NCI-H748 treated with DMSO at 0.1 percent for 48 hours (cell line): ENCODE measurements at regions not wholly inside any gene's neighbourhood (a gene's known extent, or its start where the extent isn't known, plus 50 kb on each side); places are given as distances from the start of the nearest gene placed in this dataset.
"Not testable (repeated sequence)": the region's sequence is repeated elsewhere in the genome, so short reads cannot be mapped to it uniquely, and the experiment has no call there.

Source experiments
- DNase-seq: peaks from one replicate; lab custom pipeline; 2025; lab: John Stamatoyannopoulos, UW

DNA sequence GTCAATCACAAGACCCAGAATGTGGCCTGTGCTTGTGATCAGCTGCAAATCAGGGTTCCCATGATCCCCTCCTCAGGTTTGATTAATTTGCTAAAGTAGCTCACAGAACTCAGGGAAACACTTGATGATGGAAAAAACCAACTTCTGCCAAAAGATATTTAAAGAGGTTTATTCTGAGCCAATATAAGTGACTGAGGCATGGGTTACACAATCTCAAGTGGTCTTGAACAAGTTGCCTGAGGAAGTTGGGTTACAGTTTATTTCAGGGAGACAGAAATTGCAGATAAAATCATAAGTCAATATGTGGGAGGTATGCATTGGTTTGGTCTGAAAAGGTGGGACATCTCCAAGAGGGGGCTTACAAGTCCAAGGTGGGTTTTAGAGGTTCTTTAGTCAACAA is 243.1 kb downstream of the S1PR1 start:
- no peak for DNase-seq

DNA sequence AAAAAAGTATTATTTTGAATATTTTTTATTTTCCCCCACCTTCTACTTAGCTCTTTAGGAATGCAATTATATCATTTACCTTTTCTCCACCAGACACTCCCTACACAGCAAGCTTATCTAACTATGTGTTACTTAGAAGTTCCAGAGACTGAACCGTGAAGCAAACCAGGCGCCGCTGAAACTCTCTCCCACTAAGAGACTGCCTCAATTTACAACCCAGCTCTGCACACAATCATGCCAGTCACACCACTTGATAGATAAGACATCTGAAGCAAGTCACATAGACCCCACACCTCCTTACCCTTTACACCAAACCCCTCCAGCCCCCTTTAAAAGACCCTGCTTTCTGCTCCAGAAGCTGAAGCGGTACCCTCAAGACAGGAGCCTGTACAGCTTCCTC is 245.5 kb downstream of the S1PR1 start:
- no peak for DNase-seq

DNA sequence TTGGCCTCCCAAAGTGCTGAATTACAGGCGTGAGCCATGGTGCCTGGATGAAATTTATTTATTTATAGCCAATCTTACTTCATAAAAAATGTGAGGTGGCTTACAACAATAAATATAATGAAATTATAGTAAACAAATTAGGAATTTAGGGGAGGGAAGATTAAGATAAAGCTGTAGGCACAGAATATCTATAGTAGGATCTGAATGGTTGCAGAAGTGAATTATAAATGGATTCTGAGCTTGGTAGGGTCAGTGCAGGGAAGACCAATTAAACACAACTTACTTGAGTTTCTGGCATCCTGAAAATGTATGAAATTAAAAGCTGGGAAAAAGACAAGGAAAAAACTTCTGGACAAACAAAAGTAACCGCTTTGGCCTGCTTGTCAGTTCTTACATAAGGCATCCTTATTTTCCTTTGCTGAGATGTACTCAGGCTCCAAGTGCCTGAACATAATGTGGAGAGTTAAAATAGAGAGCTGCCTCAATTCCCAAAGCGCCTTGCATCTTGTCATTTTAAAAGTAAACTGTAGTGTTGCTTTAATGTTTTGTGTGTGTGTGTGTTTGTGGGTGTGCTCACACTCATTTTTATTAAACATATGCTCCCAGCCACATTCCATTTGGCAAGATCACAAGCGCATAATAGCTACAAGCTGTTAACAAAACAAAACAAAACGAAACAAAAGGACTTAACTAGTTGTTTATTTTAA is 247.3 kb downstream of the S1PR1 start:
- DNase-seq: no peak

DNA sequence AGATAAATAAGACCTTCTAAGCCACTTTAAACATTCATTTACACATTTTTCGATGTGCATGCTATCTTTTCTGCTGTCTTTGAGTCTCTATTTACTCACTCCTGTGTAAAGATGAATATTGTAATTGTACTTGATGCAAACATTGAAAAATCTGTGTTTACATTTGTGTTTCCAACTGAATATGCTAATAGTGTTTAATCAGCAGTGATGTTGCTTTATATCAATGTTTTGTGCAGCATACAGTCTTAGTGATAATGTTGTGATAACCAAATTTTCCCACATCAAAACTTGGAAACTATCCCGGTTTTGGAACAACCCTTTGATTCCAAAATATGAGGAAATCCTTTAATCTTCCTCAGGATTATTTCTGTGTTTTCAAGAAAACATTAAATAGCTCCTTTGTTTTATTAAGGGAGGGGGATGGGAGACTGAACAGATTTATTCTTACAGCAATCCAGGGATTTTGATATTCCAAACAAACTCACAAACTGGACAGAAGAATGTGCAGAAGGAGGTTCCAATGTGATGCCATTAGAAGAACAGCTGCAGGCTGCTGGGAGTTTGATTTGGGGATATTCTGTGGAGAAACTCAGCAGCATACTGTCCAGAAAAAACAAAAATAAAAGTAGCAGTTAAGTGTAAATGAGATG is 248.0 kb downstream of the S1PR1 start:
- peak; percentile 8 for DNase-seq

DNA sequence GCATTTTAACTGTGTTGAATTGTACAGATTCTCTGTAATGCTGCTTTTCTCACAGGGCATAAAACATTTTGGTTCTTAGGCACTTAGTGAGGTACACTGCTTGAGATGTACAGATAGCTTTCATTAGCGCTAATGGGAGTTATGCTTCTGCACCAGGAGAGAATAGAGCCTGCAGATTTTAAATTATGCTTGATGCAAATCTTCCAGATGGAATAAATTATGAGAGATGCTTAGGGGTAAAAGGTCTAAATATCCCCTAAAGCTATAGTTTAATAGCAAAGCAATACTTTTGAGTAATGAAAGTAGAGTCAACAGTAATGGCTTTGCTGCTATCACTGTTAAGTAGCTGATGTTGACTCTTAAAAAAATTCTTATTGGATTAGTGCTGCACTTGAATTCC is 248.9 kb downstream of the S1PR1 start:
- DNase-seq: no peak

DNA sequence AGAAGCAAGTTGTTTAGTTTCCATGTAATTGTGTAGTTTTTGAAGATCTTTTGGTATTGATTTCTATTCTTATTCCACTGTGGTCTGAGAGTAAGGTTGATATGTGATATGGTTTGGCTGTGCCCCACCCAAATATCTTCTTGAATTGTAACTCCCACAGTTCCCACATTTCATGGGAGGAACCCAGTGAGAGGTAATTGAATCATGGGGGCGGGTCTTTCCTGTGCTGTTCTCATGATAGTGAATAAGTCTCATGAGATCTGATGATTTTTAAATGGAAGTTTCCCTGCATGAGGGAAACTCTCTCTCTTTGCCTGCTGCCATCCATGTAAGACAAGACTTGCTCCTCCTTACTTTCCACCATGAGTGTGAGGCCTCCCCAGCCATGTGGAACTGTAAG is 255.3 kb downstream of the S1PR1 start:
- not testable (repeated sequence) for DNase-seq

DNA sequence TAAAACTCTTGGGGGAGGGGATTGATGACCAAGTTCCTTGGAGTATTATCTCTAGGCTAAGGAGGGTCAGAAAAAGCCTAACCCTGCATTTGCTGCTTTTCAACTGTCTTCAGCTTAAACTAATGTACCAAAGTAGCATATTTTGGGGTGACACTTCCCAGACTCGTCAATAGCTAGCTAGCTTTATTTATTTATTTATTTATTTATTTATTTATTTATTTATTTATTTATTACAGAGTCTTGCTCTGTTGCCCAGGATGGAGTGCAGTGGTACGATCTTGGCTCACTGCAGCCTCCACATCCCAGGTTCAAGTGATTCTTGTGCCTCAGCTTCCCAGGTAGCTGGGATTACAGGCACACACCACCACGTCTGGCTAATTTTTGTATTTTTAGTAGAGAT is 257.1 kb downstream of the S1PR1 start:
- not testable (repeated sequence) for DNase-seq

DNA sequence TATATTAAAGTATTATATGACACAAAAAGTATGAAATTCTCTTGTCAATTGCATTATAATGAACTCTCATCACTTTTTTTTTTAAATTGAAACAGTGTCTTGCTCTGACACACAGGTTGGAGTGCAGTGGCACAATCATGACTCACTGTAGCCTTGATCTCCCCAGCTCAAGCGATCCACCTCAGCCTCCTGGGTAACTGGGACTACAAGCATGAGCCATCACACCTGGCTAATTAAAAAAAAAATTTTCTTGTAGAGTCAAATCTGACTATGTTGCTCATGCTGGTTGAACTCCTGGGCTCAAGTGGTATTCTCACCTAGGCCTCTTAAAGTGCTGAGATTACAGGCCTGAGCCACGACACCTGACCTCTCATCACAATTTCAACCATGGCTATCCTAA is 259.3 kb downstream of the S1PR1 start:
- DNase-seq: no peak

DNA sequence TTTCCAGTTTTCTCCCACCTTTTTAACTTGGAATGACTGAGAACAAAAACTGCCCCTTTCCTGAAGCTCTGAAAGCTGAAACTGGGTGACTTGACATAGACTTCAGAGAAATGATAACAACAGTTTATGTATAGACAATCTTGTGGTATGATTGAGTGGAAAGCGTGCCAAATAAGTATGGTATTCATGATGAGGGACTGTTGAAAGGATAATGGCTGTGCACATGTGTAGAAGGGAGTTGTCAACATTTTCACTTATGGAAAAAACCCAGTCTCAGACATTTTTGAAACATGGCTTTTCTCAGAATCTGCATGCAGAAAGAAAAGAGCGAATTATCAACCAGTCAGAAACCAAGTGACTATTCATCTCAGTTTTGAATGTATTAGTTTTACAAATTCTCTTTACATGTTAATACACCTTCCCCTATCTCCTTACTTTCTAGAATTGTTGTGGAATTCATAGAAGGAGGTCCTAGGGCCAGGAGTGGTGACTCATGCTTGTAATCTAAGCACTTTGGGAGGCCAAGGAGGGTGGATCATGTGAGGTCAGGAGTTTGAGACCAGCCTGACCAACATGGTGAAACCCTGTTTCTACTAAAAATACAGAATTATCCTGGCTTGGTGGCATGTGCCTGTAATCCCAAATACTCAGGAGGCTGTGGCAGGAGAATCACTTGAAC is 261.2 kb downstream of the S1PR1 start:
- no peak for DNase-seq

DNA sequence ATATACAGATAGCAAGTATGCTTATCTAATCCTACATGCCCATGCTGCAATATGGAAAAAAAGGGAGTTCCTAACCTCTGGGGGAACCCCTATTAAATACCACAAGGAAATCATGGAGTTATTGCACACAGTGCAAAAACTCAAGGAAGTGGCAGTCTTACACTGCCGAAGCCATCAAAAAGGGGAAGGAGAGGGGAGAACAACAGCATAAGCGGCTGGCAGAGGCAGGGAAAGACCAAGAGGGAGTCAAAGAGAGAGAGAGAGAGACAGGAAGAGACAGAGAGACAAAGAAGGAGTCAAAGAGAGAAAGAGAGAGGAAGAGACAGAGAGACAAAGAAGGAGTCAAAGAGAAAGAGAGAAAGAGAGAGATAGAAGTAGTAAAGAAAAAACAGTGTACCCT is 267.3 kb downstream of the S1PR1 start:
- DNase-seq: not testable (repeated sequence)

DNA sequence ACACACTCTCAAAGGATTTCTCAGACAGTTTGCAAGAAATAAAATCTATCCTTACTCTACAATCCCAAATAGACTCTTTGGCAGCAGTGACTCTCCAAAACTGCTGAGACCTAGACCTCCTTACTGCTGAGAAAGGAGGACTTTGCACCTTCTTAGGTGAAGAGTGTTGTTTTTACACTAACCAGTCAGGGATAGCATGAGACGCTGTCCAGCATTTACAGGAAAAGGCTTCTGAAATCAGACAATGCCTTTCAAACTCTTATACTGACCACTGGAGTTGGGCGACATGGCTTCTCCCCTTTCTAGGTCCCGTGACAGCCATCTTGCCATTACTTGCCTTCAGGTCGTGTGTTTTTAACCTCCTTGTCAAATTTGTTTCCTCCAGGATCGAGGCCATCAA is 268.4 kb downstream of the S1PR1 start:
- not testable (repeated sequence) for DNase-seq

DNA sequence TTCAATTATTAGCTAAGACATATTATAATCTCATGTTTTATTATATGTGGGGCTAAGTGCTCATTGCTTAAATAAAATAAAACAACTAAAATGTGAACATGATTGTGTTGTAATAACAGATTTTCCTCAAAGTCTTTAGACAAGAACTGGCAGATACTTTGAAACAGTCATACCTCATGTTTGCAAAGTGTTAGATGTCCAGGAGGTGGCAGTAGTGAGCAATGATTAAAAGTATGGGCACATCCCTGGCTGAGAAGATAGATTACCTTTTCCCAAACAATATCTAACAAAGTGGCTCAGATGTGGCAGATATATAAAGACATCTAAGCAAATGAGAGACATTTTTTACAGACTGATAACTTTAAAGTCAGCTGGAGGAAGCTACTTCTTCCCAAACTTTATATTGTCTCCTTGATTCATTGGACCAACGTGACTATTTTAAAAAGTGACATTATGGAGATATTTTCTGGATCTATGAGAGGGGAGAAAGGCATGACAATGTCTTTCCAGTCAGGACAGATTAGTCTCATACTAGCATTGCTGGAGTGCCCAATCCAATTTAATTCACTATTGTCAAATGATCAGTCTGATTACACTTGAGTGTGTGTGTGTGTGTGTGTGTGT is 269.8 kb downstream of the S1PR1 start:
- DNase-seq: peak; percentile 47

DNA sequence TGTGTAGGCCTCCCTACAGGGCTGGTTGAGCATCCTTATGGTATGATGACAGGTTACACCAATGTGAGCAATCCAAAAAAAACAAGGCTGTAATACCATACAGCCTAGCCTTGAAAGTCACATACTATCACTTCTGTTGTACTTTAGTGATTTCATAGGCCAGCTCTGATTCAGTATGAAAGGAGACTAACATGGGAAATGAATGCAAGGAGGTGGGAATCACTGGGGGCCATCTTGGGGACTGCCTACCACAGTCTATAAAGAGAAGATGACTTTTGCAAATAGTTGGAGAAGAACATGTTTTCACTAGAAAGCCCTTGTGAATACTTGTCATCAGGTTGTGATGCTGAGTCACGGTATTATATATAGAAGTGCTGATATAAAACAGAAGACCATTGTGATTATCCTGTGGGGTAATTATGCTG is 270.7 kb downstream of the S1PR1 start:
- DNase-seq: no peak

DNA sequence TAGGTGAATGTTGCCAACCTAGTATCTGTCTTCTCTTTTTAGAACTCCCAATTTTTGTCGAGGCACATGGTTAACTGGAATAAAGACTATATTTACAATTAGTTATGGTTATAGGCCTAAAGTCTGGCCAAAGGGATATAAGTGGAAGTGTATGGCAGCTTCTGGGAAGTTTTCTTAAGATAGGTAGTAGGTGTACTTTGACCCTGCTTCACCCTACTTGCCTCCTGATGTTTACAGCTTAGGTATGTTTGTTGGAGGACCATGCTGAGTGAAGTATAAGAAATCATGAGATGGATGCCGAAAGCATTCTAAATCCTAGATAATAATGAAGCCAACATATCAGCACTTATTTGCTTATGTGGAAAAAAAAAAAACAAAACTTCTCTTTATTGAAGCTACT is 272.1 kb downstream of the S1PR1 start:
- no peak for DNase-seq

DNA sequence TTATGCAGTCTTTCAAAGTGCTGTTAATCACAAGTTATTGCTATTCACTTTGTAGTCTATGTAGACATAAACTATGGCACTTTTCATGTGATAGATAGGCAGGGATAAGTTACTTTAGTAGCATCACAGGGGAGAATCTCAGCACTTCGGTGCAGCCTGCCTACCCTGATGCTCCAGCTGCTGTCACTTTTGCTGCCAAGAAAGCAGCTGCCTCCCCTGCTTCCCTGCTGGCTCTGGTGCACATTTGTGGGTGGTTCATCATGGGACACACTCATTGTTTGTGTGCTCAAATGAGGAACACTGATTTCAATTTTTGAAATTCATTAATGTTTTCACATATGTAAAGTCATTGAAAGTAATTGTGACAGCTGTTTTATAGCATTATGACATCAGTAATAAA is 272.6 kb downstream of the S1PR1 start:
- DNase-seq: no peak

DNA sequence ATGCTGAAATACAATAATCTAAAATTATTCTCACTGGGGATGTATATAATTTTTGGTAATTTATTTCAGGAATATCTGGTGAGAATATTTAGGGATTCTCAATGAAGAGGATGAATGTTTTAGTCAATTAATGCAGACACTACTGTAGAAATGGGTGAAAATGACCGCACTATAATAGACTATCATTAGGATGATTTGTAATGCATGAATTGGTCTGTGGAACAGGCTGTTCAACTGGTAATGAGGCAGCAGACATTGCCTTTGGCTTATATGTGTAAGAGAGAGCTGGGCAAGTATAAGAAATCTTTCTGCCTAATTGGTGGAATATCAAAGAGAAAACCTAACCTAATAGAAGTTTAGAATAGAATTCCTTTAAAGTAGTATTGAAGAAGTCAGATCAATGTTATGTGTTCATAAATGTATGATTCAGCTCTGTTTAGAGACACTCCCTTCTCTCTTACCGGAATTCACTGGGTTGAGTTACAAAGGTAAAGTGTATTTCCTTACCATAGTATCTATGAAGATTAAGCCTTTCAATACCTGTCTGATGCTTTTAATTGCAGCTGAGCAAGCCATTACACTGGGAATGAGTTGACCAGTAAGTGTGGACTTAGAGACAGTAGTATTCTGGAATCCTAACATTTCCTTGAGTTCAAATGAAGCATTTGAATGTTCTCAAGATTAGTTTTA is 274.5 kb downstream of the S1PR1 start:
- no peak for DNase-seq

DNA sequence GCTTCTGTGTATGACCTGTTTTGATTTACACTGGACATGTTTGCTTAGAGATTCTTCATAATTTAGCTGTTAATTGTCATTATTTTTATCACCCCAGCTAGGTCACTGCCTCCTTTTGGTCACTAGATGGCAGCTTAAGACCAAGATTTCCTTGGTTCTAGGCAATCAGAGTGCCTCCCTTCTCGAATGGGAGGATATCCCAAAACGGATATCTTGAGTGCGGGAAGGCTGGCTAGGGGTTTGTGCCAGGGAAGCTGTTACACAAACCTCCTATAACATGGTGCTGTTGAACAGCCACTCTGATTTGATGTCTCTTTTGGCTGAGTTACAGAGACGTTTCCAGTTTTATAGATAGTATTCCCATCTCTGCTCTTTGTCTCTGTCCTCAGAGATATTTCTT is 283.5 kb downstream of the S1PR1 start:
- DNase-seq: peak; percentile 48

DNA sequence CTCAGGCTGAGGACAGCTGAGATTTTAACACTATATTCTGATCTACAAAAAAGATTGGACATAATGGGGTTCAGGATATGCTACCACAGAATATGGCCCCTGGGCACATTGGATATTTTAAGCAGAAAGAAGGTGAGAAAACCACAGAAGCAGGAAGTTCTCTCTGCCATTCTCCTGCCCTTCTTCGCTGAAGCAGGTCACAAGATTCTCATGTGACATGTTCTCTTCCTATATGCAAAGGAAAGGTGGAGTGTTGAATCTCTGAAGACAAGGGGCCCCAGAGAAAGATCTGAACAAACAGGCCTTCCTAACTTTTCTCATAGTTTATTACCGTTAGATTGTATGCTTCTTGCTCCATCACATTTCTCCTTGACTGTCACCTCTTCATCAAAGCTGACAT is 285.7 kb downstream of the S1PR1 start:
- no peak for DNase-seq

DNA sequence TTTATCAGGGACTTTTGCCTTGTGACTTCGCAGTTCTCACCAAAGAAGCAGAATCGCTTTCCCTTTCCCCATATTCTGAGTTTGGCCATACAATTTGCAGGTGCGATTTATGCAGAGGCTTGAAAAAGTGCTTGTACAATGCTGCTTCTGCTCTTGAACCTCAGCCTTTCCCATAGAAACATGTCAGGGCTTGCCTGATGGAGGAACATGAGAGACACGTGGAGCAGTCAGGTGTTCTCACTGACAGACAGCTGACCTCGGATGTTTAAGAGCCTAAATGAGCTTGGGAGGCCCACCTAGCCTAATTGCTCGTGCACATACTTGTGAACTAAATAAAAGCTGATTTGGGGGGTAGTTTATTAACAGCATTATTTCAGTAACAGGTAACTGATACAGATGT is 290.0 kb downstream of the S1PR1 start:
- peak; percentile 53 for DNase-seq

DNA sequence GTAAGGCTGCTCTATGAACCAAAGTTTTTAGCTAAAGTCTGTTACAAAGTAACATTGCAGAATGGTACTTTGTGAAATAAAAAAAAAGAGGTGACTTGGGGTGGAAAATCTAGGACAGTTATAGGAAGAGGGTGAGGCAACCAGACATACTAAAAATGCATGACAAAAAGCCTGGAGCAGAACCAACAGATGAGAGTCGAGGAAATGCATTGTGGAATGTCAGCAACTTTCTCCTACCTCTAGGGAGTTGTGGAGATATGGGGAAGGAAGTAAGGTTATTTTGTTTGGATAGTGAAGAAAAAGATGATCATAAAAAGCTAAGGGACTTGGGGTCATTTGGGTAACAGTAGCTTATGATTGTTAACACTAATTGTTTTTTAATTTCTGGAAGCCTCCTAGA is 295.6 kb downstream of the S1PR1 start:
- DNase-seq: no peak

DNA sequence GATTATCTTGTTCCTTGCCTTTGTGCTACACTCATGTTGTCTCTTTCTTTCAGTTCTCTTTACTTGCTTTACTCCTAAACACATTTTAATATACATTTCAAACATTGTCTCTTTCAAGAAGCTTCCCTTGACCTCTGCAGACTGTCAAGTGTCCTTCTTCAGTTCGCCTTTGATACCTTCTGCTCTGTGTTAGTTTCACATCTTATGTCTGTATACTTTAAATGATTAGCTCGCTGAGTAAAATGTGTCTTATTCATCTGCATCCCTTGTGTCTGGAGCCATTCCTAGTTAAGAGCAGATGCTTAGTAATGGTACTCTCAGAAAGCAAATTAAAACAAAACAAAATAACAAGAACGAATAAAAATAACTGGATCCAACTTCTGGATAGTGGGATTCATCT is 303.3 kb downstream of the S1PR1 start:
- no peak for DNase-seq

DNA sequence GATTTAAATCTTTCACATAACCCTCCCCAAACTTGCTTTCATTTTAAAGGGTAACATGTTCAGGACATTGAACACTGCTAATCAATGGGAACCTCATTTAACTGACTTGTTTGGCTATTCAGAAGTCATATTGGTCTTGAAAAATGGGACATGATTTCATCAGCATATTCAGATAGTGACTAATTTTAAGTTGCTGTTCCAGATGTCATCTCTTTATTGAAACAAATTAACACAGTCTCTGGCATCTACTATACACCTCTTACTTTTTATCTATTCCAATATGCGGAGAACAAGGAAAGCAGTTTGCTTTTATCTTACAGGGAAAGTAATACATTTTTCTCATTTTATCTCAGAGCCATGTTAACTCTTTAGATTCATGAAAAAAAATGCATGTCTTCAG is 310.1 kb downstream of the S1PR1 start:
- no peak for DNase-seq
